ENCODE measurements at regions not wholly inside any gene's neighbourhood (a gene's known extent, or its start where the extent isn't known, plus 50 kb on each side); places are given as distances from the start of the nearest gene placed in this dataset.

- TF ChIP-seq EZH2 (IDR thresholded peaks at IDR 0.05; ENCODE audit: insufficient read depth, poor library complexity, severe bottlenecking): no peak
- TF ChIP-seq EZH2phosphoT487 (IDR thresholded peaks at IDR 0.05; ENCODE audit: insufficient read depth, low read depth): no peak
Measured at GRCh38 chr3:182036382-182036781, 324.7 kb downstream of the SOX2 start.

Measured in GM23248 (cell line).